T-cell (primary cell): ENCODE measurements at regions not wholly inside any gene's neighbourhood (a gene's known extent, or its start where the extent isn't known, plus 50 kb on each side); places are given as distances from the start of the nearest gene placed in this dataset.

Experiments used
- ATAC-seq, 4 experiments: fragments of 200-7000 bp in 3 of 4; fragments of 150-1000 bp in 1 of 4; cut with Tn5 transposase; replicated peaks in 1 of 4; 1 replicate in 3 of 4; 2 replicates in 1 of 4; pipeline ENCODE4 v1.10.0; 2021; ENCODE audit warnings: moderate library complexity in 3 of 4, mild to moderate bottlenecking in 2 of 4, moderate number of reproducible peaks in 1 of 4
- CTCF ChIA-PET, 2 donors: fragments of 300-600 bp; sonication (Branson Sonifier 250); formaldehyde crosslinking; loops; one replicate each; lab custom pipeline; 2022; ENCODE audit warnings: antibody characterized with exemption in 2 of 2; lab: Charles Lee
- POLR2A ChIA-PET, 2 donors: fragments of 300-600 bp; sonication (Branson Sonifier 250); formaldehyde crosslinking; loops; one replicate each; lab custom pipeline; 2022; ENCODE audit warnings: antibody characterized with exemption in 2 of 2; lab: Charles Lee
- DNase-seq, 35 experiments: peaks; one replicate each; pipeline versions ENCODE4 v3.0.0 to v3.0.0-alpha.2; 2013 to 2023
- H3K27ac ChIP-seq: one replicate; pipeline ENCODE4 v1.5.1; 2013; ENCODE audit warnings: low read length
- H3K27me3 ChIP-seq, 2 experiments: replicated peaks in 1 of 2; 1 replicate in 1 of 2; 2 replicates in 1 of 2; pipeline versions ENCODE4 v1.6.1 to v1.7.0; 2013; ENCODE audit warnings: low read length in 1 of 2, mixed read lengths in 1 of 2; ENCODE audit not compliant: control insufficient read depth in 2 of 2, insufficient read depth in 2 of 2; ENCODE audit errors: extremely low read depth in 1 of 2
- H3K36me3 ChIP-seq, 2 donors: 1 replicate in 1 of 2; 2 replicates in 1 of 2; pipeline versions ENCODE4 v1.6.1 to v1.7.0; 2013; ENCODE audit warnings: low read length in 1 of 2; ENCODE audit not compliant: control insufficient read depth in 2 of 2, insufficient read depth in 1 of 2; ENCODE audit errors: extremely low read depth in 1 of 2
- H3K4me1 ChIP-seq, 2 experiments: 1 replicate in 1 of 2; 2 replicates in 1 of 2; pipeline versions ENCODE4 v1.6.1 to v1.7.0; 2013; ENCODE audit warnings: low read length in 2 of 2, mixed read lengths in 1 of 2; ENCODE audit not compliant: insufficient read depth in 2 of 2, control insufficient read depth in 1 of 2; ENCODE audit errors: extremely low read depth in 1 of 2
- H3K4me3 ChIP-seq, 2 donors: 1 replicate in 1 of 2; 2 replicates in 1 of 2; pipeline versions ENCODE4 v1.5.1 to v1.7.0; 2013; ENCODE audit warnings: mild to moderate bottlenecking in 2 of 2, low read length in 1 of 2, moderate library complexity in 1 of 2; ENCODE audit not compliant: control insufficient read depth in 1 of 2; ENCODE audit errors: extremely low read depth in 1 of 2
- H3K9me3 ChIP-seq: 2 replicates; pipeline ENCODE4 v1.7.0; 2013
- H3K27ac Mint-ChIP-seq, 2 donors: one replicate each; pipeline ENCODE4 v1.8.0; 2020 to 2021; ENCODE audit warnings: mild to moderate bottlenecking in 2 of 2, mixed read lengths in 2 of 2
- H3K27me3 Mint-ChIP-seq, 2 donors: one replicate each; pipeline ENCODE4 v1.8.0; 2021 to 2022; ENCODE audit warnings: mixed read lengths in 2 of 2
- H3K36me3 Mint-ChIP-seq: one replicate; pipeline ENCODE4 v1.8.0; 2021; ENCODE audit warnings: mixed read lengths
- H3K4me1 Mint-ChIP-seq, 3 donors: one replicate each; pipeline ENCODE4 v1.8.0; 2020 to 2022; ENCODE audit warnings: mixed read lengths in 3 of 3, mild to moderate bottlenecking in 1 of 3
- H3K4me3 Mint-ChIP-seq, 3 donors: one replicate each; pipeline ENCODE4 v1.8.0; 2020 to 2022; ENCODE audit warnings: mild to moderate bottlenecking in 3 of 3, mixed read lengths in 3 of 3, moderate library complexity in 3 of 3
- H3K9me3 Mint-ChIP-seq, 3 donors: one replicate each; pipeline ENCODE4 v1.8.0; 2020 to 2022; ENCODE audit warnings: mixed read lengths in 3 of 3
- WGBS: methylation state at CpG from one replicate; pipeline ENCODE4 v1.1.5; 2013; ENCODE audit warnings: missing lambda C conversion rate; ENCODE audit not compliant: insufficient coverage; 5-methylcytosine and 5-hydroxymethylcytosine counted together

- Mint-ChIP-seq H3K4me1 (peaks cover 9 to 30% (median 19%) of the 10 kb centered on the region in 3 donors), H3K27ac (no peak overlapping the region), H3K4me3 (no peak overlapping the region), H3K27me3 (no peaks in the 10 kb centered on the region), H3K9me3 (no peaks in the 10 kb centered on the region), H3K36me3 (no peaks in the 10 kb centered on the region)
- ChIA-PET POLR2A (interaction anchor here in 1 of 2 donors (0.6 kb wide), 1 partner anchor 910 kb away, joined by 3 read pairs; no protein-coding TSS in a partner anchor), CTCF (interaction anchor here in 1 of 2 donors (0.7 kb wide), 2 partner anchors 78 to 619 kb away, joined by 4 to 11 read pairs; no protein-coding TSS in a partner anchor)
- no CpG with 5 or more reads among the region's 1 CpG for WGBS
- Histone ChIP-seq H3K9me3 (no peaks in the 10 kb centered on the region), H3K4me1 (no peaks in the 10 kb centered on the region), H3K36me3 (no peaks in the 10 kb centered on the region), H3K27me3 (no peaks in the 10 kb centered on the region), H3K27ac (no peak overlapping the region), H3K4me3 (no peak overlapping the region)
- no peak for DNase-seq
- no peak for ATAC-seq
Observed at GRCh38 chr5:143586781-143587362, 183.4 kb upstream of the NR3C1 start.

- Mint-ChIP-seq H3K9me3 (no peaks in the 10 kb centered on the region), H3K27me3 (no peaks in the 10 kb centered on the region), H3K36me3 (no peaks in the 10 kb centered on the region), H3K27ac (no peak overlapping the region), H3K4me3 (no peak overlapping the region), H3K4me1 (peaks cover 9 to 31% (median 19%) of the 10 kb centered on the region in 3 donors)
- no peak overlapping the region for H3K4me3 ChIP-seq
- POLR2A ChIA-PET, result no interaction called here
- H3K27ac ChIP-seq, result no peak overlapping the region
- H3K36me3 ChIP-seq, result no peaks in the 10 kb centered on the region
- CTCF ChIA-PET, result interaction anchor here in 1 of 2 donors (0.5 kb wide), 1 partner anchor 675 kb away, joined by 5 read pairs; no protein-coding TSS in a partner anchor
- no peaks in the 10 kb centered on the region for H3K9me3 ChIP-seq
- ATAC-seq, result no peak
- H3K4me1 ChIP-seq, result no peaks in the 10 kb centered on the region
- DNase-seq, result no peak
- no peaks in the 10 kb centered on the region for H3K27me3 ChIP-seq
Observed at GRCh38 chr5:143585970-143586369, 182.5 kb upstream of the NR3C1 start.

DNA sequence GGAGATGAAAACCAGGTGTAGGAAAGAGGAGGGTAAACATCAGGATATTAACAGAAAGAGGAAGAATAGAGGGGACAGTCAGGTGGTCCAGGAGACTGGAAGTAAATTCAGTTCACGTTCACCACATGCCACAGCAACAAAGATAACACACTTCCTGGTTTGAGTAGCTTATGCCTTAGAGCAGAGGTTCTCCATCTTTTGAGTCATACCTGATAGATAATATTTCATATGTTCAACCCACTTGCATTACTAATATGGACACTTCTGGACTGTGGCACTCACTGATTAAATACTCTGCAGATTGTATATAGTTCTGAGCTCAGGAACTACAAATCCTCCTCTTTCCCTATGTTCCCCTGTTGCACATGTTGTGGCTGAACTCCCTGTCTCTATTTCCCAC is 179.9 kb upstream of the NR3C1 start:
- H3K27ac ChIP-seq, result no peak overlapping the region
- Mint-ChIP-seq H3K27me3 (no peaks in the 10 kb centered on the region), H3K36me3 (no peaks in the 10 kb centered on the region), H3K9me3 (peaks cover 0 to 3% (median 2%) of the 10 kb centered on the region in 3 donors), H3K4me3 (no peak overlapping the region), H3K4me1 (peaks cover 9 to 26% (median 13%) of the 10 kb centered on the region in 3 donors), H3K27ac (no peak overlapping the region)
- no peak for ATAC-seq
- ChIA-PET POLR2A (no interaction called here), CTCF (no interaction called here)
- no peaks in the 10 kb centered on the region for H3K36me3 ChIP-seq
- no peaks in the 10 kb centered on the region for H3K4me1 ChIP-seq
- DNase-seq, result no peak
- H3K27me3 ChIP-seq, result no peaks in the 10 kb centered on the region
- no CpG with 5 or more reads among the region's 1 CpG for WGBS
- no peak overlapping the region for H3K4me3 ChIP-seq
- H3K9me3 ChIP-seq, result no peaks in the 10 kb centered on the region

DNA sequence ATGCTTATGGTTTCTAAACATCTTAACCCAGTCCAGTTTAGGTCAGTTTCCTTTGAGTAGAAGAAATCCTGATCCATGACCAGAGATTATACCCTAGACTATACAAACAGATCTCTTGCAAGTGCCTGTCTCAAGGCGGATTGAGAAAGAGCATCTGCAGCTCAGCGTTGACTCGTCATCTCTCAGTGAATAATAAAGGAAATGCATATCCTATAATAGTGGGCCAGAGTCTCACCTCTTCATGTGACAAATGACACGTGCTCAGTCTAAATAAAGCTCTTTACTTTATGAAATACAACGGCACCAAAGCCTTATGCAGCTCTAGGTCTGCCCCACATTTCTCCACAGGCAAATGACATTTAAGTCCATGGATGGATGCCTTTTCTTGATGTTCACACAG is 179.4 kb upstream of the NR3C1 start:
- Histone ChIP-seq H3K9me3 (no peaks in the 10 kb centered on the region), H3K4me1 (no peaks in the 10 kb centered on the region), H3K27ac (no peak overlapping the region), H3K4me3 (no peak overlapping the region), H3K27me3 (no peaks in the 10 kb centered on the region), H3K36me3 (no peaks in the 10 kb centered on the region)
- peaks cover 0 to 3% (median 2%) of the 10 kb centered on the region in 3 donors for H3K9me3 Mint-ChIP-seq
- POLR2A ChIA-PET, result no interaction called here
- DNase-seq (no peak), ATAC-seq (no peak)
- WGBS, result 17% methylated on average over 1 of the region's 5 CpGs
- CTCF ChIA-PET, result no interaction called here
- H3K4me1 Mint-ChIP-seq, result peaks cover 9 to 25% (median 13%) of the 10 kb centered on the region in 3 donors
- no peaks in the 10 kb centered on the region for H3K27me3 Mint-ChIP-seq
- no peak overlapping the region for H3K27ac Mint-ChIP-seq
- H3K36me3 Mint-ChIP-seq, result no peaks in the 10 kb centered on the region
- H3K4me3 Mint-ChIP-seq, result no peak overlapping the region

- Histone ChIP-seq H3K27ac (no peak overlapping the region), H3K4me3 (no peak overlapping the region), H3K4me1 (no peaks in the 10 kb centered on the region), H3K36me3 (no peaks in the 10 kb centered on the region), H3K27me3 (no peaks in the 10 kb centered on the region), H3K9me3 (no peaks in the 10 kb centered on the region)
- WGBS, result 90% methylated on average over 3 of the region's 4 CpGs
- ChIA-PET CTCF (no interaction called here), POLR2A (interaction anchor here in 1 of 2 donors (0.6 kb wide), 1 partner anchor 190 kb away, joined by 3 read pairs; no protein-coding TSS in a partner anchor)
- Mint-ChIP-seq H3K4me3 (no peak overlapping the region), H3K9me3 (peaks cover 0 to 3% (median 2%) of the 10 kb centered on the region in 3 donors), H3K27ac (no peak overlapping the region), H3K27me3 (no peaks in the 10 kb centered on the region), H3K4me1 (peaks cover 9 to 25% (median 13%) of the 10 kb centered on the region in 3 donors), H3K36me3 (no peaks in the 10 kb centered on the region)
- DNase-seq (no peak), ATAC-seq (no peak)
Observed at GRCh38 chr5:143582176-143582575, 178.7 kb upstream of the NR3C1 start.

GRCh38 chr5:143581649-143582048 is 178.2 kb upstream of the NR3C1 start:
- POLR2A ChIA-PET, result interaction anchor here in 1 of 2 donors (0.6 kb wide), 1 partner anchor 189 kb away, joined by 3 read pairs; no protein-coding TSS in a partner anchor
- H3K4me1 Mint-ChIP-seq, result peaks cover 9 to 25% (median 13%) of the 10 kb centered on the region in 3 donors
- DNase-seq (no peak), ATAC-seq (no peak)
- CTCF ChIA-PET, result no interaction called here
- Histone ChIP-seq H3K36me3 (no peaks in the 10 kb centered on the region), H3K9me3 (no peaks in the 10 kb centered on the region), H3K27ac (no peak overlapping the region), H3K27me3 (no peaks in the 10 kb centered on the region), H3K4me3 (no peak overlapping the region), H3K4me1 (no peaks in the 10 kb centered on the region)
- H3K27me3 Mint-ChIP-seq, result peaks cover 0 to under 1% of the 10 kb centered on the region in 2 donors
- peaks cover 0 to 3% (median 2%) of the 10 kb centered on the region in 3 donors for H3K9me3 Mint-ChIP-seq
- H3K36me3 Mint-ChIP-seq, result no peaks in the 10 kb centered on the region
- H3K4me3 Mint-ChIP-seq, result no peak overlapping the region
- no peak overlapping the region for H3K27ac Mint-ChIP-seq
- WGBS, result 95% methylated on average over 2 of the region's 2 CpGs
